Kidney (tissue), 13 donors: ENCODE measurements at regions not wholly inside any gene's neighbourhood (a gene's known extent, or its start where the extent isn't known, plus 50 kb on each side); places are given as distances from the start of the nearest gene placed in this dataset.

Source experiments
- DNase-seq, 5 donors: peaks; one replicate each; pipeline ENCODE4 v3.0.0-alpha.2; 2013 to 2020
- FAIRE-seq: peaks from 2 replicates; lab custom pipeline; 2012; peaks lifted over from hg19 to GRCh38; lab: Jason Lieb, UNC
- H3K27ac ChIP-seq, 2 donors: one replicate each; pipeline ENCODE4 v1.7.0; 2013; ENCODE audit warnings: low read depth in 2 of 2, low read length in 2 of 2, inconsistent platforms in 1 of 2
- H3K27me3 ChIP-seq: one replicate; pipeline ENCODE4 v1.7.1; 2013; ENCODE audit warnings: low read length, inconsistent platforms; ENCODE audit not compliant: control insufficient read depth, insufficient read depth
- H3K36me3 ChIP-seq, 3 donors: one replicate each; pipeline versions ENCODE4 v1.7.0 to v1.7.1; 2013; ENCODE audit warnings: low read length in 3 of 3, control low read depth in 1 of 3, inconsistent platforms in 1 of 3; ENCODE audit not compliant: insufficient read depth in 3 of 3, control insufficient read depth in 2 of 3
- H3K4me1 ChIP-seq, 3 donors: one replicate each; pipeline versions ENCODE4 v1.7.0 to v1.7.1; 2013; ENCODE audit warnings: low read length in 3 of 3, inconsistent platforms in 1 of 3, low read depth in 1 of 3; ENCODE audit not compliant: control insufficient read depth in 2 of 3, insufficient read depth in 2 of 3
- H3K4me3 ChIP-seq, 3 donors: one replicate each; pipeline versions ENCODE4 v1.7.0 to v1.8.1; 2013; ENCODE audit warnings: low read length in 3 of 3, control low read depth in 1 of 3, inconsistent platforms in 1 of 3
- H3K9ac ChIP-seq, 3 donors: one replicate each; pipeline versions ENCODE4 v1.7.0 to v1.7.1; 2013; ENCODE audit warnings: low read length in 3 of 3, control low read depth in 1 of 3, inconsistent platforms in 1 of 3
- H3K9me3 ChIP-seq, 3 donors: one replicate each; pipeline versions ENCODE4 v1.7.0 to v1.7.1; 2013; ENCODE audit warnings: low read length in 3 of 3, control low read depth in 1 of 3, inconsistent platforms in 1 of 3; ENCODE audit not compliant: control insufficient read depth in 2 of 3, insufficient read depth in 1 of 3
- CTCF ChIP-seq: IDR thresholded peaks from 3 replicates; pipeline ENCODE4 v1.5.1; 2012; ENCODE audit warnings: mild to moderate bottlenecking, moderate library complexity, borderline replicate concordance; ENCODE audit not compliant: insufficient read depth; ENCODE audit errors: extremely low read depth
- intact Hi-C: fragments of 100-400 bp; cut with DNase I; formaldehyde crosslinking; loops from one replicate; pipeline ENCODE4 v1.11.1; 2022
- donor health status: control.
- donor health status: control.
- donor health status: control.
- donor health status: control.
- donor health status: control.
- donor health status: DM: yes; HTN: yes; CAD: no.
- donor health status: Normal renal cell carcinoma (clear cell type).

DNA sequence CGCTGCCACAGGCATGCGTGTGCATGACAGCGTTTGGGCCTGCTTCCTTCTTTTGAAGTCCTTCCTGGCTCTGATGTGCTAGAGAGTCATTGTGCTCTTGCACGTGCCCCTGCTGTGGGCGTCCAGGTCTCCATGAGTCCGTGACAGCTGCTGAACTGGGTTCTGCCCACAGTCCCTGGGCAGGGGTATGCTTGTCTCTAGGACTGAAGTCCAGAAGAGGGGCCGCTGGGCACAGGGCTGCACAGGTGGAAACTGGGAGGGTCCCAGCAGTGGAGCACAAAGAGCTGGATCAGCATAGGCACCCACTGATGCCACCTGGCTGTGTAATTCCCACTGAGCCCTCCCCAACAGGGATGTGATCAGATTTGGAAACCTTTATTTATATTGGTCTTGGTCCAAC, 169.4 kb downstream of the IRX2 start:
- H3K27me3 ChIP-seq = no peaks in the 10 kb centered on the region
- intact Hi-C loops = no loop called here
- no peak overlapping the region for H3K4me3 ChIP-seq
- no peak for DNase-seq
- H3K36me3 ChIP-seq = no peaks in the 10 kb centered on the region
- no peaks in the 10 kb centered on the region for H3K9me3 ChIP-seq
- FAIRE-seq = no peak
- TF ChIP-seq CTCF = no peak
- H3K27ac ChIP-seq = no peak overlapping the region
- no peaks in the 10 kb centered on the region for H3K4me1 ChIP-seq
- no peak overlapping the region for H3K9ac ChIP-seq

DNA sequence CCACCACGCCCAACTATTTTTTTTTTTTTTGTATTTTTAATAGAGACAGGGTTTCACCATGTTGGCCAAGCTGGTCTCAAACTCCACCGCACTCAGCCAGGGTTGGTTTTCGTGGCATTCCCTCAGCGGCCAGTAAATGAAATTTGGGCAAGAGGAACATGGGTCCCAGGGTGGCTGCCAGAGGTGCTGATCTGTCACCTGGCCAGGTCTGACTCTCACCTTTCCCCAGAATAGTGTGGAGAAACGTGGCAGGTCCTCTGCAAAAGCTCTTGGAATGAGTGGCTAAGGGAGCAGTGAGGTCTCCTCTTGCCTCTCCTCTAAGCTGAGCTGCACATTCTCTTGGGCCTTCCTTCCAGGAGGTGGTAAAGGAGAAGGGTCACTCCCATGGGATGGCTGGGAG, 170.1 kb downstream of the IRX2 start:
- H3K27me3 ChIP-seq = no peaks in the 10 kb centered on the region
- no peaks in the 10 kb centered on the region for H3K4me1 ChIP-seq
- intact Hi-C loops = no loop called here
- FAIRE-seq (no peak), DNase-seq (no peak)
- no peaks in the 10 kb centered on the region for H3K36me3 ChIP-seq
- H3K9me3 ChIP-seq = no peaks in the 10 kb centered on the region
- no peak overlapping the region for H3K27ac ChIP-seq
- H3K9ac ChIP-seq = no peak overlapping the region
- no peak overlapping the region for H3K4me3 ChIP-seq
- TF ChIP-seq CTCF = no peak

GRCh38 chr5:2579126-2579525, 172.4 kb downstream of the IRX2 start:
- no peaks in the 10 kb centered on the region for H3K4me1 ChIP-seq
- intact Hi-C loops = no loop called here
- no peaks in the 10 kb centered on the region for H3K36me3 ChIP-seq
- no peak for TF ChIP-seq CTCF
- no peak overlapping the region for H3K9ac ChIP-seq
- H3K27ac ChIP-seq = no peak overlapping the region
- H3K9me3 ChIP-seq = no peaks in the 10 kb centered on the region
- H3K4me3 ChIP-seq = no peak overlapping the region
- H3K27me3 ChIP-seq = no peaks in the 10 kb centered on the region
- peak in 1 of 5 donors; percentile 23 for DNase-seq
- no peak for FAIRE-seq

- no peak for FAIRE-seq
- no peak overlapping the region for H3K27ac ChIP-seq
- H3K4me3 ChIP-seq = no peak overlapping the region
- no peak overlapping the region for H3K9ac ChIP-seq
- no peak for TF ChIP-seq CTCF
- no peaks in the 10 kb centered on the region for H3K27me3 ChIP-seq
- intact Hi-C loops = no loop called here
- no peak for DNase-seq
- no peaks in the 10 kb centered on the region for H3K36me3 ChIP-seq
- no peaks in the 10 kb centered on the region for H3K4me1 ChIP-seq
- no peaks in the 10 kb centered on the region for H3K9me3 ChIP-seq
Measured at GRCh38 chr5:2577312-2578036, 174.0 kb downstream of the IRX2 start.
